ENCODE measurements at regions not wholly inside any gene's neighbourhood (a gene's known extent, or its start where the extent isn't known, plus 50 kb on each side); places are given as distances from the start of the nearest gene placed in this dataset.
A peak's percentile ranks its signal among the peaks of the same experiment; 100 is the strongest.
"Not testable (repeated sequence)": the region's sequence is repeated elsewhere in the genome, so short reads cannot be mapped to it uniquely, and the experiment has no call there.

GRCh38 chr3:66931699-66932098 lies 66.4 kb upstream of the KBTBD8 start:
- Mint-ChIP-seq H3K4me3 (no peak overlapping the region), H3K27me3 (peaks cover 14% of the 10 kb centered on the region), H3K27ac (no peak overlapping the region), H3K4me1 (peaks cover 5% of the 10 kb centered on the region), H3K36me3 (ENCODE audit: low read depth) (no peaks in the 10 kb centered on the region)
- H3K9me3 ChIP-seq (ENCODE audit: control insufficient read depth, low read length, poor library complexity, severe bottlenecking) = no peaks in the 10 kb centered on the region
- ATAC-seq (no peak), DNase-seq (no peak)

GRCh38 chr3:66933233-66933632 lies 64.9 kb upstream of the KBTBD8 start:
- peaks cover 2% of the 10 kb centered on the region for H3K4me1 Mint-ChIP-seq
- DNase-seq (no peak), ATAC-seq (no peak)
- H3K9me3 ChIP-seq (ENCODE audit: control insufficient read depth, low read length, poor library complexity, severe bottlenecking) = no peaks in the 10 kb centered on the region
- H3K27ac Mint-ChIP-seq = no peak overlapping the region
- H3K36me3 Mint-ChIP-seq (ENCODE audit: low read depth) = no peaks in the 10 kb centered on the region
- peaks cover 21% of the 10 kb centered on the region for H3K27me3 Mint-ChIP-seq
- H3K4me3 Mint-ChIP-seq = no peak overlapping the region

GRCh38 chr3:66934041-66934440 lies 64.1 kb upstream of the KBTBD8 start:
- H3K36me3 Mint-ChIP-seq (ENCODE audit: low read depth) = no peaks in the 10 kb centered on the region
- no peaks in the 10 kb centered on the region for H3K9me3 ChIP-seq (ENCODE audit: control insufficient read depth, low read length, poor library complexity, severe bottlenecking)
- H3K4me3 Mint-ChIP-seq = no peak overlapping the region
- no peaks in the 10 kb centered on the region for H3K4me1 Mint-ChIP-seq
- DNase-seq (no peak), ATAC-seq (no peak)
- peaks cover 24% of the 10 kb centered on the region for H3K27me3 Mint-ChIP-seq
- no peak overlapping the region for H3K27ac Mint-ChIP-seq

DNA sequence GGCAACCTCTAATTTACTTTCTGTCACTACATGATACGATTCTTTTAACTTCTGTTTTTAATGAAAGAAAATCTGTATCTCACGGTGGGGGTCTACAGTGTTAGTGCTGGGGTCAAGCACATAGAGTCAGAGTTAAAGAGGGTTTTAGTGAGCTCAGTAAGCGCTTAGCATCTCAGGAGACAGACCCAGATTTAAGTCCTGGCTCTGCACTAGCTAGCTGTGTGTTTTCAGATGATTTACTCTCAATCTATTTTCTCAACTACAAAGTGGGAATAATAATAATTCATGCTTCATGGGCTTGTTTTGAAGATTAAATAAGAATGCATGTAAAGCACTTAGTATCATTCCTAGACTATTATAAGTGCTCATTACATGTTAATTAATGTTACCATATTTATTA lies 63.4 kb upstream of the KBTBD8 start:
- Mint-ChIP-seq H3K27ac (no peak overlapping the region), H3K4me1 (no peaks in the 10 kb centered on the region), H3K27me3 (peaks cover 29% of the 10 kb centered on the region), H3K4me3 (no peak overlapping the region), H3K36me3 (ENCODE audit: low read depth) (no peaks in the 10 kb centered on the region)
- DNase-seq (no peak), ATAC-seq (no peak)
- no peaks in the 10 kb centered on the region for H3K9me3 ChIP-seq (ENCODE audit: control insufficient read depth, low read length, poor library complexity, severe bottlenecking)

GRCh38 chr3:66937041-66937440 lies 61.1 kb upstream of the KBTBD8 start:
- not testable (repeated sequence) for DNase-seq; ATAC-seq; H3K4me3 Mint-ChIP-seq; H3K27ac Mint-ChIP-seq; H3K36me3 Mint-ChIP-seq (ENCODE audit: low read depth); H3K4me1 Mint-ChIP-seq; H3K9me3 ChIP-seq (ENCODE audit: control insufficient read depth, low read length, poor library complexity, severe bottlenecking)
- peaks cover 39% of the 10 kb centered on the region for H3K27me3 Mint-ChIP-seq

GRCh38 chr3:66938338-66938963 lies 59.7 kb upstream of the KBTBD8 start:
- Mint-ChIP-seq H3K27ac (no peak overlapping the region), H3K4me3 (no peak overlapping the region), H3K27me3 (peaks cover 49% of the 10 kb centered on the region), H3K4me1 (no peaks in the 10 kb centered on the region), H3K36me3 (ENCODE audit: low read depth) (no peaks in the 10 kb centered on the region)
- peak; percentile 63 for ATAC-seq
- H3K9me3 ChIP-seq (ENCODE audit: control insufficient read depth, low read length, poor library complexity, severe bottlenecking) = no peaks in the 10 kb centered on the region
- no peak for DNase-seq

- Mint-ChIP-seq H3K4me1 (no peaks in the 10 kb centered on the region), H3K36me3 (ENCODE audit: low read depth) (no peaks in the 10 kb centered on the region), H3K27ac (no peak overlapping the region), H3K27me3 (peaks cover 7% of the 10 kb centered on the region), H3K4me3 (no peak overlapping the region)
- DNase-seq = no peak
- H3K9me3 ChIP-seq (ENCODE audit: control insufficient read depth, low read length, poor library complexity, severe bottlenecking) = no peaks in the 10 kb centered on the region
- no peak for ATAC-seq
Measured at GRCh38 chr3:66948041-66948440, 50.1 kb upstream of the KBTBD8 start.

All from T-helper 17 cell (primary cell).